Esophagus (tissue), 2 donors: ENCODE measurements at regions not wholly inside any gene's neighbourhood (a gene's known extent, or its start where the extent isn't known, plus 50 kb on each side); places are given as distances from the start of the nearest gene placed in this dataset.
"Not testable (repeated sequence)": the region's sequence is repeated elsewhere in the genome, so short reads cannot be mapped to it uniquely, and the experiment has no call there.

Experiments
- H3K27ac ChIP-seq, 2 donors: one replicate each; pipeline ENCODE4 v1.5.1; 2013; ENCODE audit warnings: low read depth in 2 of 2, mild to moderate bottlenecking in 2 of 2, inconsistent platforms in 1 of 2, low read length in 1 of 2, moderate library complexity in 1 of 2
- H3K27me3 ChIP-seq, 2 donors: one replicate each; pipeline ENCODE4 v1.6.1; 2013; ENCODE audit warnings: low read length in 2 of 2, control low read depth in 1 of 2, mild to moderate bottlenecking in 1 of 2; ENCODE audit not compliant: insufficient read depth in 2 of 2, control insufficient read depth in 1 of 2
- H3K36me3 ChIP-seq, 2 donors: one replicate each; pipeline ENCODE4 v1.6.1; 2013; ENCODE audit warnings: low read length in 1 of 2; ENCODE audit not compliant: control insufficient read depth in 2 of 2, insufficient read depth in 2 of 2
- H3K4me1 ChIP-seq, 2 donors: one replicate each; pipeline ENCODE4 v1.6.1; 2013; ENCODE audit warnings: low read length in 1 of 2; ENCODE audit not compliant: control insufficient read depth in 2 of 2, insufficient read depth in 2 of 2
- H3K4me3 ChIP-seq, 2 donors: one replicate each; pipeline ENCODE4 v1.5.1; 2013; ENCODE audit warnings: low read length in 2 of 2, mild to moderate bottlenecking in 2 of 2, low read depth in 1 of 2, moderate library complexity in 1 of 2
- H3K9me3 ChIP-seq, 2 donors: one replicate each; pipeline ENCODE4 v1.6.1; 2013; ENCODE audit warnings: mild to moderate bottlenecking in 2 of 2, low read depth in 1 of 2, low read length in 1 of 2, moderate library complexity in 1 of 2; ENCODE audit not compliant: control insufficient read depth in 2 of 2, insufficient read depth in 1 of 2
- WGBS, 2 donors: extraction: QIAGEN DNeasy Blood & Tissue Kit; methylation state at CpG; one replicate each; pipeline ENCODE4 v1.1.7; 2013; 5-methylcytosine and 5-hydroxymethylcytosine counted together
- donor health status: healthy with polysubstance abuse.
- donor health status: Bipolar disorder and iron deficiency.

- Histone ChIP-seq H3K36me3 (no peaks in the 10 kb centered on the region), H3K27me3 (no peaks in the 10 kb centered on the region), H3K4me1 (no peaks in the 10 kb centered on the region), H3K4me3 (no peak overlapping the region), H3K27ac (no peak overlapping the region), H3K9me3 (peaks cover 0 to 3% of the 10 kb centered on the region in 2 donors)
- 38 to 48% methylated on average over 2 of the region's 2 CpGs for WGBS, 2 donors
These were observed 165.2 kb downstream of the HAO1 start for GRCh38 chr20:7775072-7775471.

DNA sequence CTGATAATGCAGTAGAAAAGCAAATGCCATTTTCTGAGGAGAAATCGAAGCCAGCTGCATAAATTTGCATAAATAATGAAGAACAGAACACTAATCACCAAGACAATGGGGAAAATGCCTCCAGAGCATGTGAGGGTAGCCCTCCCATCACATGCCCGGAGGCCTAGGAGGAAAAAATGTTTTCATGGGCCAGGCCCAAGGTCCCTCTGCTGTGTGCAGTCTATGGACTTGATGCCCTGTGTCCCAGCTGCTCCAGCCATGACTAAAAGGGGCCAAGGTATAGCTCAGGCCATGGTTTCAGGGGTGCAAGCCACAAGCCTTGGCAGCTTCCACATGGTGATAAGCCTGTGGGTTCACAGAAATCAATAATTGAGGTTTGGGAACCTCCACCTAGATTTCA is 164.1 kb downstream of the HAO1 start:
- Histone ChIP-seq H3K36me3 (no peaks in the 10 kb centered on the region), H3K4me3 (no peak overlapping the region), H3K27me3 (no peaks in the 10 kb centered on the region), H3K4me1 (no peaks in the 10 kb centered on the region), H3K9me3 (peaks cover 0 to 3% of the 10 kb centered on the region in 2 donors), H3K27ac (no peak overlapping the region)
- 65 to 78% methylated on average over 2 of the region's 2 CpGs for WGBS, 2 donors

DNA sequence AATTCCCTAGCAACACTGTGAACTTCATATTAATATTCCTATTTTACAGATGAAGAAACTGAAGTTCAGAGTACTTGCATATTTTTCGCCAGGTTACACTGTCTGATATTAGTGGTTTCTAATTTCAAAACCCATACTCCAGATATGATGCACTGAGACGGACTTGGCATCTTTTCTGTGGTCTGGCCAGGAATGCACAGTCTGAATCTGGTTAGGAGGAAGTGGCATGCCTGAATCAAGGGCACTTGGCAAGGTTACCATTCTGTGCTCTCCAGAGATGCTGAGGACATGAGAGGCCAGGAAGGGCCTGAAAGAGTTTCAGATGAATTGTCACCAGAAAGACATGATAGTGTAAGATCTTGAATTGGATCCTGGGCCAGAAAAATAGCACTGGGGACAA is 150.1 kb downstream of the HAO1 start:
- no peaks in the 10 kb centered on the region for H3K36me3 ChIP-seq
- H3K4me1 ChIP-seq, result no peaks in the 10 kb centered on the region
- no peak overlapping the region for H3K27ac ChIP-seq
- no peaks in the 10 kb centered on the region for H3K9me3 ChIP-seq
- H3K27me3 ChIP-seq, result no peaks in the 10 kb centered on the region
- 76 to 82% methylated on average over 2 of the region's 2 CpGs for WGBS, 2 donors
- H3K4me3 ChIP-seq, result no peak overlapping the region

GRCh38 chr20:7792150-7792869 is 147.9 kb downstream of the HAO1 start:
- Histone ChIP-seq H3K4me3 (no peak overlapping the region), H3K27ac (no peak overlapping the region), H3K27me3 (no peaks in the 10 kb centered on the region), H3K36me3 (no peaks in the 10 kb centered on the region), H3K9me3 (no peaks in the 10 kb centered on the region), H3K4me1 (no peaks in the 10 kb centered on the region)
- WGBS, 2 donors, result 62 to 72% methylated on average over 4 of the region's 4 CpGs

DNA sequence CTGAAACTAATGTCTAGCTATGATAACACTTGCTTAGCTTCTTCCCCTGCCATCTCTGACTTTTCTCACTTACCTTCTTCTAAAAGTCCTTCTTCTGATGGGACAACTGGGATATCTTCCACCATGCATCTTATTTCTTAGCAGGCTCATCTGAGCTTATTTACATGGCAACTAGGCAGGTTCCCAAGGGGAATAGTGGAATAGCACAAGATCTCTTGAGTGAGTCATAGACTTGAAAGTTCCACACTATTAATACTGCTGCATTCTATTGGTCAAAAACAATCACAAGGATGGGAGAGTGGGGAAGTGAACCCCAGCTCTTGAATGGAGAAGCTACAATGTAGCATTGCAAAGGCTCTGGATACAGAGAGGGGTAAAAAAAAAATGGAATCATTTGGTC is 142.1 kb downstream of the HAO1 start:
- H3K27ac ChIP-seq, result no peak overlapping the region
- no peaks in the 10 kb centered on the region for H3K27me3 ChIP-seq
- H3K4me3 ChIP-seq, result no peak overlapping the region
- H3K4me1 ChIP-seq, result no peaks in the 10 kb centered on the region
- no peaks in the 10 kb centered on the region for H3K36me3 ChIP-seq
- H3K9me3 ChIP-seq, result peaks cover 0 to 2% of the 10 kb centered on the region in 2 donors

DNA sequence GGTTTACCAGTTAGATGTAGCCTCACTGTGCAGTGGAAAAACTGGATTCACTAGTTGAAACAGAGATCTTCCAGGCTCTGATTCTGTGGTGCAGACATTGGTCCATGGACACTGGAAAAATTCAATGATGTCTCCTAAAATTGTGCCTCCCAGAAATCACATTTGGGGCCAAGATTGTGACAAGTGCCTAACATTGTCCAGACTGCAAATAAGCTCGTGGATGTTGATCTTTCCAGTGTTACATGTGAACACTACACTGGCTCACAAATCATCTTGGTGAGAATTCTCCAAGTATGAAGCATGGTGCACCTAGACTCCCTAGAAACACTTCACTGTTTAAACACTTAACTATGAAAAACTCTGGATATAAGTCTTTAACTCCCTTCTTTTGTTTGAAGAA is 140.4 kb downstream of the HAO1 start:
- Histone ChIP-seq H3K27ac (no peak overlapping the region), H3K36me3 (no peaks in the 10 kb centered on the region), H3K27me3 (no peaks in the 10 kb centered on the region), H3K9me3 (peaks cover 0 to 2% of the 10 kb centered on the region in 2 donors), H3K4me1 (no peaks in the 10 kb centered on the region), H3K4me3 (no peak overlapping the region)
- whole genome bisulfite sequencing, 2 donors, result 40 to 44% methylated on average over 1 of the region's 1 CpG

DNA sequence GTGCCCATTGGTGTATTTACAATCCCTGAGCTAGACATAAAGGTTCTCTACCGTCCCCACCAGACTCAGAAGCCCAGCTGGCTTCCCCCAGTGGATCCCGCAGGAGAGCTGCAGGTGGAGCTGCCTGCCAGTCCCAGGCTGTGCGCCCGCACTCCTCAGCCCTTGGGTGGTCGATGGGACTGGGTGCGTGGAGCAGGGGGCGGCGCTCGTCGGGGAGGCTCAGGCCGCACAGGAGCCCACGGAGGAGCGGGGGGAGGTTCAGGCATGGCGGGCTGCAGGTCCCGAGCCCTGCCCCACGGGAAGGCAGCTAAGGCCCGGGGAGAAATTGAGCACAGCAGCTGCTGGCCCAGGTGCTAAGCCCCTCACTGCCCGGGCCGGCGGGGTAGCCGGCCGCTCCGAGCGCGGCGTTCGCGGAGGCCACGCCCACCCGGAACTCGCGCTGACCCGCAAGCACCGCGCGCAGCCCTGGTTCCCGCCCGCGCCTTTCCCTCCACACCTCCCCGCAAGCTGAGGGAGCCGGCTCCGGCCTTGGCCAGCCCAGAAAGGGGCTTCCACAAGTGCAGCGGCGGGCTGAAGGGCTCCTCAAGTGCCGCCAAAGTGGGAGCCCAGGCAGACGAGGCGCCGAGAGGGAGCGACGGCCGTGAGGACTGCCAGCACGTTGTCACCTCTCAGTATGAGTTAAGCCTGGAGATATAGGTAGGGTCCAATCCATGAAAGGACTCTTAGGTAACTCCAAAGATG is 136.7 kb downstream of the HAO1 start:
- peak overlapping the region in 1 of 2 donors; percentile 26 for H3K4me3 ChIP-seq
- 48 to 71% methylated on average over 52 of the region's 52 CpGs for WGBS, 2 donors
- H3K4me1 ChIP-seq, H3K9me3 ChIP-seq, H3K27me3 ChIP-seq, H3K36me3 ChIP-seq, H3K27ac ChIP-seq: not testable (repeated sequence)

GRCh38 chr20:7806831-7807230 is 133.4 kb downstream of the HAO1 start:
- no peak overlapping the region for H3K4me3 ChIP-seq
- no peak overlapping the region for H3K27ac ChIP-seq
- peaks cover 0 to 7% of the 10 kb centered on the region in 2 donors for H3K9me3 ChIP-seq
- WGBS, 2 donors, result 84 to 90% methylated on average over 4 of the region's 4 CpGs
- no peaks in the 10 kb centered on the region for H3K36me3 ChIP-seq
- H3K27me3 ChIP-seq, result no peaks in the 10 kb centered on the region
- no peaks in the 10 kb centered on the region for H3K4me1 ChIP-seq

DNA sequence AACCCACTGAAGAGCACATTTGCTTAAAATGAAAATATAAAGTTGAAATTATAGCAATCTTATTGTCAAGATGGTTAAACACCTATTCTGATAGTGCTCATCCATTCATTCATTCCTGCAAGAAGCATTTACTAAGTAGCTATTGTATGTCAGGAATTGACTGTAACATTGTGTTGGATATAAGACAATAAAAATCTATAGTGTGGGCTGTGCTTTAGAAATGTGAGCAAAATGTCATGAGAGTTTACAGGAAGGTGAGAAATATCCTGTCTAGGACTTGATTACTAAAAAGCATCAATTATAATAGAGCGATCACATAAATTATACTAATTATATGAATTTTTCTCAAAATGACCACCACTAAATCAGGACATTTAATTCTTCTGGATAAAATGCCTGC is 123.0 kb downstream of the HAO1 start:
- 88 to 100% methylated on average over 1 of the region's 1 CpG for WGBS, 2 donors
- H3K4me3 ChIP-seq, result no peak overlapping the region
- no peaks in the 10 kb centered on the region for H3K36me3 ChIP-seq
- H3K27ac ChIP-seq, result no peak overlapping the region
- no peaks in the 10 kb centered on the region for H3K27me3 ChIP-seq
- no peaks in the 10 kb centered on the region for H3K9me3 ChIP-seq
- no peaks in the 10 kb centered on the region for H3K4me1 ChIP-seq

DNA sequence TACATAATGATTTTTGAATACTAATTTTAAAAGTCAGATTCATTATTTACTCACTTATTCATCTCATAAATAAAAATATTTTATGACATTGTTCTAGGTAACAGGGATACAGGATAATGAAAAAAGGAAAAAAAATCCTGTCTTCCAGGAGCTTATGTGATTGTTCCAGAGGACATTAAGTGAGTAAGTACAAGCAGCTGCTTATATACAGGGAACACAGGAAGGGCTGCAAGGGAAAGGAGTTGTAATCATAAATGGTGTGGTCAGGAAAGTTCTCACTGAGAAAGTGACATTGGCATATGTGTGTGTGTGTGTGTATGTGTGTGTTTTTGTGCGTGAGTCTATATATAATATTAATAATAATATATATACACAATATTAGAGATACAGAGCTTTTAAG is 121.8 kb downstream of the HAO1 start:
- H3K27ac ChIP-seq, result no peak overlapping the region

More for the DNA sequence above, 121.8 kb downstream of the HAO1 start:
- Histone ChIP-seq H3K9me3 (no peaks in the 10 kb centered on the region), H3K36me3 (no peaks in the 10 kb centered on the region), H3K27me3 (no peaks in the 10 kb centered on the region), H3K4me3 (no peak overlapping the region), H3K4me1 (no peaks in the 10 kb centered on the region)
- WGBS, 2 donors, result 85 to 94% methylated on average over 1 of the region's 1 CpG
